ENCODE measurements at regions not wholly inside any gene's neighbourhood (a gene's known extent, or its start where the extent isn't known, plus 50 kb on each side); places are given as distances from the start of the nearest gene placed in this dataset.

DNA sequence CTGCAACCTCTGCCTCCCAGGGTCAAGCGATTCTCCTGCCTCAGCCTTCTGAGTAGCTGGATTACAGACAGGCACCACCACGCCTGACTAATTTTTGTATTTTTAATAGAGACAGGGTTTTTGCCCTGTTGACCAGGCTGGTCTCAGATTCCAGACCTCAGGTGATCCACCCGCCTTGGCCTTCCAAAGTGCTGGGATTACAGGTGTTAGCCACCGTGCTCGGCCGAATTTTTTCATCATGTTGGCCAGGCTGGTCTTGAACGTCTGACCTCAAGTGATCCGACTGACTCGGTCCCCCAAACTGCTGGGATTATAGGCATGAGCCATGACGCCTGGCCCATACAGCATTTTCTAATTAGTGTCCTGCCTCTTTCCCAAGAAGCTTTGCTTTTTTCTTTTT, 52.7 kb upstream of the ADORA2B start:
- TF ChIP-seq EP300 (IDR thresholded peaks at IDR 0.05) = no peak
- TF ChIP-seq POLR2A (IDR thresholded peaks at IDR 0.05; ENCODE audit: low read depth) = no peak
- TF ChIP-seq POLR2AphosphoS5 (IDR thresholded peaks at IDR 0.05) = no peak
